ENCODE measurements at regions not wholly inside any gene's neighbourhood (a gene's known extent, or its start where the extent isn't known, plus 50 kb on each side); places are given as distances from the start of the nearest gene placed in this dataset.

DNA sequence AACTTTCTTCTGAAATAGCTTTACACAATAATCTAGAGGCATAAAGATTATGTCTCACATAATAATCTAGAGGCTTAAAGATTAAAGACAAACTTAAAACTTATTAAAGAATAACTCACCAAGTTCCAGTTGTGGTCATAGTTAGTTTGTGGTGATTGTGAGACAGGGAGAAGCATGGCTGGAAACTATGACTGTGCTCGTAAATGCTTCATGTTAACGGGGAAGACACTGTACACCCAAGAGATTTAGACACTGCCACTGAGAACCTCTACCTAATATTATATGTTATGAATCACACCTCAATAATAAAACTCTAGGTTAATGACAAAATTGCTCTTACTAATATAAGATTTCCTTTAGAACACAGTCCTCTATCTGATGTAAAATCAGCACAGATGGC is 541.6 kb downstream of the TMEM121 start:
- TF ChIP-seq FOXM1 (IDR thresholded peaks at IDR 0.05; ENCODE audit: borderline replicate concordance, low read depth) (no peak), NFIC (IDR thresholded peaks at IDR 0.05) (no peak), EGR1 (IDR thresholded peaks at IDR 0.05) (no peak), EP300 (IDR thresholded peaks at IDR 0.05; ENCODE audit: borderline replicate concordance) (no peak), CEBPB (IDR thresholded peaks at IDR 0.05) (no peak)
- TF ChIP-seq, protein P1, sequence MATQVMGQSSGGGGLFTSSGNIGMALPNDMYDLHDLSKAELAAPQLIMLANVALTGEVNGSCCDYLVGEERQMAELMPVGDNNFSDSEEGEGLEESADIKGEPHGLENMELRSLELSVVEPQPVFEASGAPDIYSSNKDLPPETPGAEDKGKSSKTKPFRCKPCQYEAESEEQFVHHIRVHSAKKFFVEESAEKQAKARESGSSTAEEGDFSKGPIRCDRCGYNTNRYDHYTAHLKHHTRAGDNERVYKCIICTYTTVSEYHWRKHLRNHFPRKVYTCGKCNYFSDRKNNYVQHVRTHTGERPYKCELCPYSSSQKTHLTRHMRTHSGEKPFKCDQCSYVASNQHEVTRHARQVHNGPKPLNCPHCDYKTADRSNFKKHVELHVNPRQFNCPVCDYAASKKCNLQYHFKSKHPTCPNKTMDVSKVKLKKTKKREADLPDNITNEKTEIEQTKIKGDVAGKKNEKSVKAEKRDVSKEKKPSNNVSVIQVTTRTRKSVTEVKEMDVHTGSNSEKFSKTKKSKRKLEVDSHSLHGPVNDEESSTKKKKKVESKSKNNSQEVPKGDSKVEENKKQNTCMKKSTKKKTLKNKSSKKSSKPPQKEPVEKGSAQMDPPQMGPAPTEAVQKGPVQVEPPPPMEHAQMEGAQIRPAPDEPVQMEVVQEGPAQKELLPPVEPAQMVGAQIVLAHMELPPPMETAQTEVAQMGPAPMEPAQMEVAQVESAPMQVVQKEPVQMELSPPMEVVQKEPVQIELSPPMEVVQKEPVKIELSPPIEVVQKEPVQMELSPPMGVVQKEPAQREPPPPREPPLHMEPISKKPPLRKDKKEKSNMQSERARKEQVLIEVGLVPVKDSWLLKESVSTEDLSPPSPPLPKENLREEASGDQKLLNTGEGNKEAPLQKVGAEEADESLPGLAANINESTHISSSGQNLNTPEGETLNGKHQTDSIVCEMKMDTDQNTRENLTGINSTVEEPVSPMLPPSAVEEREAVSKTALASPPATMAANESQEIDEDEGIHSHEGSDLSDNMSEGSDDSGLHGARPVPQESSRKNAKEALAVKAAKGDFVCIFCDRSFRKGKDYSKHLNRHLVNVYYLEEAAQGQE (IDR thresholded peaks at IDR 0.05; ENCODE audit: low read depth) = no peak
- TF ChIP-seq, protein P2, sequence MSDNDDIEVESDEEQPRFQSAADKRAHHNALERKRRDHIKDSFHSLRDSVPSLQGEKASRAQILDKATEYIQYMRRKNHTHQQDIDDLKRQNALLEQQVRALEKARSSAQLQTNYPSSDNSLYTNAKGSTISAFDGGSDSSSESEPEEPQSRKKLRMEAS (IDR thresholded peaks at IDR 0.05) = no peak
- TF ChIP-seq, protein P3, sequence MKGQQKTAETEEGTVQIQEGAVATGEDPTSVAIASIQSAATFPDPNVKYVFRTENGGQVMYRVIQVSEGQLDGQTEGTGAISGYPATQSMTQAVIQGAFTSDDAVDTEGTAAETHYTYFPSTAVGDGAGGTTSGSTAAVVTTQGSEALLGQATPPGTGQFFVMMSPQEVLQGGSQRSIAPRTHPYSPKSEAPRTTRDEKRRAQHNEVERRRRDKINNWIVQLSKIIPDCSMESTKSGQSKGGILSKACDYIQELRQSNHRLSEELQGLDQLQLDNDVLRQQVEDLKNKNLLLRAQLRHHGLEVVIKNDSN (IDR thresholded peaks at IDR 0.05) = no peak
